Central memory CD8-positive, alpha-beta T cell (primary cell): ENCODE measurements at regions not wholly inside any gene's neighbourhood (a gene's known extent, or its start where the extent isn't known, plus 50 kb on each side); places are given as distances from the start of the nearest gene placed in this dataset.
"Not testable (repeated sequence)": the region's sequence is repeated elsewhere in the genome, so short reads cannot be mapped to it uniquely, and the experiment has no call there.

Experiments
- ATAC-seq: fragments of 150-1000 bp; cut with Tn5 transposase; replicated peaks from 2 replicates; pipeline ENCODE4 v1.10.0; 2022; ENCODE audit warnings: mild to moderate bottlenecking, moderate FRiP score, moderate number of reproducible peaks; ENCODE audit not compliant: poor library complexity, severe bottlenecking; ENCODE audit errors: extremely low read depth
- DNase-seq, 2 donors: peaks; one replicate each; pipeline ENCODE4 v3.0.0; 2021; ENCODE audit warnings: low spot score in 2 of 2
- H3K27ac Mint-ChIP-seq: one replicate; pipeline ENCODE4 v1.8.0; 2022; ENCODE audit warnings: low read depth, mild to moderate bottlenecking, moderate library complexity, mixed read lengths
- H3K27me3 Mint-ChIP-seq: one replicate; pipeline ENCODE4 v1.8.0; 2022; ENCODE audit warnings: mixed read lengths
- H3K36me3 Mint-ChIP-seq: one replicate; pipeline ENCODE4 v1.8.0; 2022; ENCODE audit warnings: mild to moderate bottlenecking, moderate library complexity, mixed read lengths; ENCODE audit not compliant: insufficient read depth
- H3K4me1 Mint-ChIP-seq: one replicate; pipeline ENCODE4 v1.8.0; 2022; ENCODE audit warnings: mixed read lengths
- H3K4me3 Mint-ChIP-seq: one replicate; pipeline ENCODE4 v1.8.0; 2022; ENCODE audit warnings: mild to moderate bottlenecking, moderate library complexity, mixed read lengths
- H3K9me3 Mint-ChIP-seq: one replicate; pipeline ENCODE4 v1.8.0; 2022; ENCODE audit warnings: mixed read lengths

- Mint-ChIP-seq H3K4me3 (no peak overlapping the region), H3K27me3 (no peaks in the 10 kb centered on the region), H3K27ac (no peak overlapping the region), H3K9me3 (peaks cover 12% of the 10 kb centered on the region), H3K36me3 (no peaks in the 10 kb centered on the region), H3K4me1 (no peaks in the 10 kb centered on the region)
- ATAC-seq, result no peak
- DNase-seq, result no peak
Observed at GRCh38 chr6:94590416-94590815, 986.9 kb upstream of the MANEA start.

- H3K27ac Mint-ChIP-seq, result no peak overlapping the region
Observed at GRCh38 chr6:94588301-94588700, 989.0 kb upstream of the MANEA start.

DNA sequence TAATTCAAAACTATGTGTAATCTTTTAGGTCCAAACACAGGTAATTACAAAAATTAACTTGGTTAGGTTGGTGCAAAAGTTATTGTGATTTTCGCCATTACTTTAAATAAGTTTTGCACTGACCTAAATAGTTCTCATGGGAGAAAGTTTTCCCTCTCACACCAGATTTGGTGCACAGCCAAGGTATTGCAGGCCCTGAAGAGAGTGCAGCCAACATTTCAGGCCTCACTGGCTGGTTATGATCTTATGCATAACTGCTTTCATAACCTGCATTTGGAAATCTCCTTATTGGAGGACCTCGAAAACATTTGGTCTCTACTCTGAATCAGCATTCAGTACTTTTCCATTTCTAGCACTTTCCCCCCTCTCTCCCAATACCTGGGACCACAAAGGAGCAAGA, 993.1 kb upstream of the MANEA start:
- H3K9me3 Mint-ChIP-seq, result peaks cover 11% of the 10 kb centered on the region
- DNase-seq, result no peak
- H3K27ac Mint-ChIP-seq, result no peak overlapping the region
- no peak overlapping the region for H3K4me3 Mint-ChIP-seq
- no peaks in the 10 kb centered on the region for H3K4me1 Mint-ChIP-seq
- H3K27me3 Mint-ChIP-seq, result no peaks in the 10 kb centered on the region
- no peak for ATAC-seq
- H3K36me3 Mint-ChIP-seq, result peaks cover 1% of the 10 kb centered on the region

More at GRCh38 chr6:94588301-94588700, 989.0 kb upstream of the MANEA start:
- Mint-ChIP-seq H3K9me3 (peaks cover 6% of the 10 kb centered on the region), H3K4me3 (no peak overlapping the region), H3K27me3 (no peaks in the 10 kb centered on the region), H3K36me3 (no peaks in the 10 kb centered on the region), H3K4me1 (no peaks in the 10 kb centered on the region)
- no peak for ATAC-seq
- DNase-seq, result no peak

- H3K27me3 Mint-ChIP-seq, result no peaks in the 10 kb centered on the region
- H3K9me3 Mint-ChIP-seq, result peaks cover 16% of the 10 kb centered on the region
- no peak overlapping the region for H3K4me3 Mint-ChIP-seq
- H3K27ac Mint-ChIP-seq, result no peak overlapping the region
- ATAC-seq (no peak), DNase-seq (no peak)
- H3K4me1 Mint-ChIP-seq, result no peaks in the 10 kb centered on the region
- H3K36me3 Mint-ChIP-seq, result no peaks in the 10 kb centered on the region
Observed at GRCh38 chr6:94570581-94570980, 1006.8 kb upstream of the MANEA start.

DNA sequence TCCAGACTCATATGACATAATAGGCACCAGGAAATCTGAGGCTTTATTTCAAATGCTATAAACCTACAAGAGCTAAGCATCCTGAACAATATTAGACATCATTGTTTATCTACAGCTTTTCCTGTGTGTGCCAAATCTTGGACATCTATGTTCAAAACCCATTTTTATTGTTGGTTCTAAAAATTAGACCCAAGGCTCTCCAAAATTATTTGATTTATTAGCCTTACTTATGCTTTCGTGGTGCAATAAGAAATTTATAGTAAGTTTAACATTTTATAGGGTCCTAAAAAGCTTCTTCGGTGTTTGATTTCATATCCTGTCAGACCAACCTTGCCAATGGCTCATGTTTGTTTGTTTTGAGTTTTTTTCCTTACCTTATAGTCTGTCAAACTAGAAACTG, 1014.5 kb upstream of the MANEA start:
- ATAC-seq (no peak), DNase-seq (no peak)
- Mint-ChIP-seq H3K36me3 (no peaks in the 10 kb centered on the region), H3K27me3 (no peaks in the 10 kb centered on the region), H3K4me1 (no peaks in the 10 kb centered on the region), H3K27ac (no peak overlapping the region), H3K4me3 (no peak overlapping the region), H3K9me3 (peaks cover 37% of the 10 kb centered on the region)

- no peak for DNase-seq
- no peak for ATAC-seq
- Mint-ChIP-seq H3K27ac (no peak overlapping the region), H3K27me3 (no peaks in the 10 kb centered on the region), H3K9me3 (peaks cover 36% of the 10 kb centered on the region), H3K4me1 (no peaks in the 10 kb centered on the region), H3K36me3 (no peaks in the 10 kb centered on the region), H3K4me3 (no peak overlapping the region)
Observed at GRCh38 chr6:94559829-94560537, 1017.4 kb upstream of the MANEA start.

DNA sequence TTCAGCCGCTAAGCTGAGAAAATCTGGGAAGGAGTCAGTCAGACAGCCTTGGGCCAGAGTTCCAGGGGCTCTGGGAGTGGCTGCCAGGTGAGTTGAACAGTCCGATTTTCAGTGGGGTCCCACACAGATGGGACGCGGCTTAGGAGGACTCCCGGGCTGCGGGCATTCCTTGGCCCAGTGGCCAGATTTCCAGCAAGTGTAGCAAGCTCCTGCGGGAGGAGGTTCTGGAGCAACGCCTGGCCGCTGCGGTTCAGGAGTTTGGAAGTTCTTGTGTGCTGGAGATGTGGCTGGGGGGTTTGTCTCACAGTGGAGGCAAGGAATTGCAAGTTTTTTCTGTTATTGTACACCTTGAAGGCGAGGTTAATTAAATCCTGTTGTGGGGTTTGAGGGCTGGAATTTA, 1020.1 kb upstream of the MANEA start:
- not testable (repeated sequence) for H3K4me3 Mint-ChIP-seq, H3K4me1 Mint-ChIP-seq, ATAC-seq, DNase-seq, H3K27ac Mint-ChIP-seq, H3K27me3 Mint-ChIP-seq, H3K36me3 Mint-ChIP-seq
- peaks cover 42% of the 10 kb centered on the region for H3K9me3 Mint-ChIP-seq

- Mint-ChIP-seq H3K4me1 (no peaks in the 10 kb centered on the region), H3K27ac (no peak overlapping the region), H3K27me3 (no peaks in the 10 kb centered on the region), H3K36me3 (no peaks in the 10 kb centered on the region), H3K4me3 (no peak overlapping the region), H3K9me3 (peaks cover 6% of the 10 kb centered on the region)
- ATAC-seq, result no peak
- DNase-seq, result no peak
Observed at GRCh38 chr6:94548201-94548600, 1029.1 kb upstream of the MANEA start.

GRCh38 chr6:94535798-94536197, 1041.5 kb upstream of the MANEA start:
- H3K4me3 Mint-ChIP-seq, result no peak overlapping the region
- peaks cover 1% of the 10 kb centered on the region for H3K36me3 Mint-ChIP-seq
- H3K4me1 Mint-ChIP-seq, result no peaks in the 10 kb centered on the region
- no peaks in the 10 kb centered on the region for H3K27me3 Mint-ChIP-seq
- ATAC-seq (no peak), DNase-seq (no peak)
- peaks cover 12% of the 10 kb centered on the region for H3K9me3 Mint-ChIP-seq
- H3K27ac Mint-ChIP-seq, result no peak overlapping the region

- Mint-ChIP-seq H3K4me1 (no peaks in the 10 kb centered on the region), H3K4me3 (no peak overlapping the region), H3K36me3 (no peaks in the 10 kb centered on the region), H3K27me3 (no peaks in the 10 kb centered on the region), H3K9me3 (peaks cover 5% of the 10 kb centered on the region), H3K27ac (no peak overlapping the region)
- no peak for DNase-seq
- no peak for ATAC-seq
Observed at GRCh38 chr6:94511502-94512088, 1065.7 kb upstream of the MANEA start.

- DNase-seq, result no peak
- ATAC-seq, result no peak
Observed at GRCh38 chr6:94510877-94511276, 1066.5 kb upstream of the MANEA start.

DNA sequence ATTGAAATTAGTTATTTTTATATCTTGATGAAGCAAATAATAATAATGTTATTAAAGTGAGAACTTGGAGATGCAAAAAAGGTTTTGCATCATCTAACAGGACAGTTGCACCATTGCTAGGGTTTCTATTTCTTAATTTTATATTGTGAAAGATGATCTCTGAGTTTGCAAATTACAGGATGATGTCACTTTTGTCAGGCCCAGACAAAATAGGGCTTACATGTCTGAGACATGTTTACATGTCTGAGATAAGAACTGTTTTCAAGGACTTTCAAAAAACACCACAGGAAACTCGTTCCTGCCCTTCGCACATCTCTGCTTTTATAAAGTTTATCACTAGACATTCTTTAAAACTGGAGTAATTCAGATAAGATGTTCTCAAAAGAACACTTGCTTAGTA, 1075.8 kb upstream of the MANEA start:
- Mint-ChIP-seq H3K27me3 (no peaks in the 10 kb centered on the region), H3K27ac (no peak overlapping the region), H3K4me3 (no peak overlapping the region), H3K36me3 (no peaks in the 10 kb centered on the region), H3K4me1 (no peaks in the 10 kb centered on the region), H3K9me3 (no peaks in the 10 kb centered on the region)
- DNase-seq (no peak), ATAC-seq (no peak)

More at GRCh38 chr6:94510877-94511276, 1066.5 kb upstream of the MANEA start:
- Mint-ChIP-seq H3K27me3 (no peaks in the 10 kb centered on the region), H3K9me3 (peaks cover under 1% of the 10 kb centered on the region), H3K4me1 (no peaks in the 10 kb centered on the region), H3K36me3 (no peaks in the 10 kb centered on the region), H3K27ac (no peak overlapping the region), H3K4me3 (no peak overlapping the region)

DNA sequence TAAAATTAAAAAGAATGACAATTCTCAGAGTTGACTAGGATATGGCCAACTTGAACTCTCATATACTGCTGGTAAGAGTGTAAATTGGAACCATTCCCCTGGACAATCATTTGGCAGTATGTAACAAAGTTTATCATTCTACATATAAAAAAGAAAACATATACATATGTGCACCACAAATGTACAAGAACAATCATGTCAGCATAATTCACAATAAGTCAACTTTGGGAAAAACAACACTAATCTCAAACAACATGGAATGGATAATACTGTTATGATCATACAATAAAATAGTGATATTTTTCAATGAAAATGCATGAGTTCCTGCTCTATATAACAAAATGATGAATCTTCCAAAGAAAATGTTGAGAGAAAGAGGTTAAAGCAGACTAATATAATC, 1078.7 kb upstream of the EPHA7 start:
- DNase-seq, result no peak
- peaks cover 7% of the 10 kb centered on the region for H3K9me3 Mint-ChIP-seq
- no peak overlapping the region for H3K4me3 Mint-ChIP-seq
- H3K27ac Mint-ChIP-seq, result no peak overlapping the region
- H3K36me3 Mint-ChIP-seq, result no peaks in the 10 kb centered on the region
- no peaks in the 10 kb centered on the region for H3K4me1 Mint-ChIP-seq
- no peak for ATAC-seq
- H3K27me3 Mint-ChIP-seq, result no peaks in the 10 kb centered on the region
